DND-41 (cell line): ENCODE measurements at regions not wholly inside any gene's neighbourhood (a gene's known extent, or its start where the extent isn't known, plus 50 kb on each side); places are given as distances from the start of the nearest gene placed in this dataset.

Experiments used
- ATAC-seq: fragments of 200-7000 bp; cut with Tn5 transposase; 3 replicates; pipeline ENCODE4 v1.9.1; 2021; ENCODE audit warnings: low read depth; ENCODE audit not compliant: insufficient read depth
- DNase-seq: peaks from one replicate; pipeline ENCODE4 v3.0.0-alpha.2; 2020
- H2AFZ ChIP-seq: 2 replicates; pipeline ENCODE4 v1.6.0; 2012; ENCODE audit warnings: low read depth, low read length
- H3K27ac ChIP-seq: 2 replicates; pipeline ENCODE4 v1.5.1; 2012; ENCODE audit warnings: low read length, inconsistent platforms
- H3K27me3 ChIP-seq: fragments of 200-600 bp; sonication (generic); 2 replicates; pipeline ENCODE4 v1.6.0; 2012; ENCODE audit warnings: low read length, mild to moderate bottlenecking, inconsistent platforms; ENCODE audit not compliant: insufficient read depth, poor library complexity
- H3K36me3 ChIP-seq: 2 replicates; pipeline ENCODE4 v1.5.1; 2012; ENCODE audit warnings: low read length, inconsistent platforms; ENCODE audit not compliant: insufficient read depth
- H3K4me1 ChIP-seq: 2 replicates; pipeline ENCODE4 v1.5.1; 2012; ENCODE audit warnings: mild to moderate bottlenecking, low read length; ENCODE audit not compliant: insufficient read depth
- H3K4me2 ChIP-seq: 2 replicates; pipeline ENCODE4 v1.6.0; 2012; ENCODE audit warnings: mild to moderate bottlenecking, moderate library complexity, low read length, inconsistent platforms; ENCODE audit not compliant: insufficient read depth
- H3K4me3 ChIP-seq, 2 experiments: fragments of 200-600 bp in 1 of 2; shearing (Covaris generic) in 1 of 2; 2 replicates each; pipeline ENCODE4 v1.5.1; 2012 to 2016; ENCODE audit warnings: inconsistent platforms in 2 of 2, low read length in 2 of 2, mild to moderate bottlenecking in 2 of 2, low read depth in 1 of 2, moderate library complexity in 1 of 2
- H3K79me2 ChIP-seq: 2 replicates; pipeline ENCODE4 v1.6.0; 2012; ENCODE audit warnings: low read length, inconsistent platforms; ENCODE audit not compliant: insufficient read depth
- H3K9ac ChIP-seq: 2 replicates; pipeline ENCODE4 v1.6.0; 2012; ENCODE audit warnings: low read depth, mild to moderate bottlenecking, inconsistent platforms, low read length, moderate library complexity
- H3K9me3 ChIP-seq: 2 replicates; pipeline ENCODE4 v1.5.1; 2012; ENCODE audit warnings: low read length, moderate library complexity, mild to moderate bottlenecking, inconsistent platforms; ENCODE audit not compliant: insufficient read depth, severe bottlenecking
- H4K20me1 ChIP-seq: 2 replicates; pipeline ENCODE4 v1.6.0; 2012; ENCODE audit warnings: low read length; ENCODE audit not compliant: insufficient read depth
- CTCF ChIP-seq: IDR thresholded peaks from 2 replicates; pipeline ENCODE4 v1.5.1; 2012; ENCODE audit warnings: borderline replicate concordance, low read length, moderate library complexity, mild to moderate bottlenecking; ENCODE audit not compliant: poor library complexity, severe bottlenecking; ENCODE audit errors: extremely low read depth
- EZH2 ChIP-seq: IDR thresholded peaks from 3 replicates; pipeline ENCODE4 v1.6.1; 2012; ENCODE audit warnings: borderline replicate concordance, low read depth, mild to moderate bottlenecking, moderate library complexity, low read length, inconsistent platforms; ENCODE audit not compliant: severe bottlenecking

- Histone ChIP-seq H3K4me3 (no peak overlapping the region), H3K27me3 (no peaks in the 10 kb centered on the region), H4K20me1 (no peaks in the 10 kb centered on the region), H3K4me2 (no peak overlapping the region), H3K27ac (no peak overlapping the region), H2AFZ (no peak overlapping the region), H3K4me1 (no peaks in the 10 kb centered on the region), H3K9ac (no peak overlapping the region), H3K9me3 (peaks cover 3% of the 10 kb centered on the region), H3K36me3 (no peaks in the 10 kb centered on the region), H3K79me2 (no peaks in the 10 kb centered on the region)
- ATAC-seq: no peak
- TF ChIP-seq EZH2: no peak
- TF ChIP-seq CTCF: no peak
- no peak for DNase-seq
Observed at GRCh38 chr10:78846071-78846470, 222.7 kb upstream of the ZMIZ1 start.

GRCh38 chr10:78846760-78847159 is 222.0 kb upstream of the ZMIZ1 start:
- no peak overlapping the region for H2AFZ ChIP-seq

GRCh38 chr10:78847485-78847884 is 221.3 kb upstream of the ZMIZ1 start:
- Histone ChIP-seq H3K36me3 (no peaks in the 10 kb centered on the region), H2AFZ (no peak overlapping the region), H4K20me1 (no peaks in the 10 kb centered on the region), H3K79me2 (no peaks in the 10 kb centered on the region), H3K27me3 (peaks cover 5% of the 10 kb centered on the region), H3K4me1 (no peaks in the 10 kb centered on the region), H3K9me3 (peaks cover 3% of the 10 kb centered on the region), H3K4me2 (no peak overlapping the region), H3K27ac (no peak overlapping the region), H3K9ac (no peak overlapping the region), H3K4me3 (no peak overlapping the region)
- ATAC-seq (no peak), DNase-seq (no peak)
- TF ChIP-seq EZH2: no peak

More at GRCh38 chr10:78846760-78847159, 222.0 kb upstream of the ZMIZ1 start:
- H3K4me2 ChIP-seq: no peak overlapping the region
- no peaks in the 10 kb centered on the region for H3K36me3 ChIP-seq
- ATAC-seq (no peak), DNase-seq (no peak)
- no peak overlapping the region for H3K4me3 ChIP-seq
- H3K9ac ChIP-seq: no peak overlapping the region
- H4K20me1 ChIP-seq: no peaks in the 10 kb centered on the region
- no peak overlapping the region for H3K27ac ChIP-seq
- H3K79me2 ChIP-seq: no peaks in the 10 kb centered on the region
- no peak for TF ChIP-seq EZH2
- no peak for TF ChIP-seq CTCF
- H3K4me1 ChIP-seq: no peaks in the 10 kb centered on the region
- H3K27me3 ChIP-seq: peaks cover 5% of the 10 kb centered on the region
- H3K9me3 ChIP-seq: peaks cover 3% of the 10 kb centered on the region

- Histone ChIP-seq H2AFZ (no peak overlapping the region), H3K27me3 (peaks cover 5% of the 10 kb centered on the region), H4K20me1 (no peaks in the 10 kb centered on the region), H3K4me1 (no peaks in the 10 kb centered on the region), H3K4me2 (no peak overlapping the region), H3K36me3 (no peaks in the 10 kb centered on the region), H3K27ac (no peak overlapping the region), H3K79me2 (no peaks in the 10 kb centered on the region), H3K9me3 (no peaks in the 10 kb centered on the region), H3K4me3 (no peak overlapping the region), H3K9ac (no peak overlapping the region)
- no peak for TF ChIP-seq EZH2
- TF ChIP-seq CTCF: no peak
- DNase-seq (no peak), ATAC-seq (no peak)
Observed at GRCh38 chr10:78849115-78849514, 219.7 kb upstream of the ZMIZ1 start.
